ENCODE measurements at regions not wholly inside any gene's neighbourhood (a gene's known extent, or its start where the extent isn't known, plus 50 kb on each side); places are given as distances from the start of the nearest gene placed in this dataset.

DNA sequence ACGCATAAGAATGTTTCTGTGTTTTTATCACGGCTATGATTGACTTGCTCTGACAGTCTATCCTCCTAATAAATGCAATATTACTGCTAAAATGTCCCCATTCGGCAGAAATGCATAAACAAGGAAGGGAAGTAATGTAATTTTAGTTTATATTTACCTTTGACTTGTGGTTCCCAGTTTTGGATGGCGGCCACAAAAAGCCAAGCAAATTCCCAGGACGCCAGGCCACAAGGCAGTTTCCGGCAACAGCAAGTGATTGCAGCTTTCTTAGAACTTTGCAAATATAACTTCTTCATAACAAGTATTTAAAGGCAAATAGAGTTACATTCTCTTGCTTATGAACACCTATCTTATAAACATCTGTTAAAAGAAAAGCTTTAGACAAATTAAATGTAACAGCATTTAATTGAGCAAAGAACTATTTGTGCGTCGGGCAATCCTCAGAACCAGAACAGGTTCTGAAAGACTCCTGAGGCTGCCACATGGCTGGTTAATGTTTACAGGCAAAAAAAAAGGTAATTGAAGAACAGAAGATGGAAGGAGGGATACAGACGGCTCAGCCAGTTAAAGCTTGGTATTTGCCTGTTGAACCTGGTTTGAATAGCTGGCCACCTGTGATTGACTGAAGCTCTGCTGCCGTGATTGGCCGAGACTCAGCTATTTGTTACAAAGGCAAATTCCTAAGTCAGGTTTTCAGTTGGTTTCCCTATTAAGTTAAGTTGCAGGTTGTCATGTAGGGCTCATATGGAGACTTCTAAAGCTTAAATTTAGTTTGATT is 80.8 kb downstream of the C21orf91 start:
- TF ChIP-seq, protein P1, sequence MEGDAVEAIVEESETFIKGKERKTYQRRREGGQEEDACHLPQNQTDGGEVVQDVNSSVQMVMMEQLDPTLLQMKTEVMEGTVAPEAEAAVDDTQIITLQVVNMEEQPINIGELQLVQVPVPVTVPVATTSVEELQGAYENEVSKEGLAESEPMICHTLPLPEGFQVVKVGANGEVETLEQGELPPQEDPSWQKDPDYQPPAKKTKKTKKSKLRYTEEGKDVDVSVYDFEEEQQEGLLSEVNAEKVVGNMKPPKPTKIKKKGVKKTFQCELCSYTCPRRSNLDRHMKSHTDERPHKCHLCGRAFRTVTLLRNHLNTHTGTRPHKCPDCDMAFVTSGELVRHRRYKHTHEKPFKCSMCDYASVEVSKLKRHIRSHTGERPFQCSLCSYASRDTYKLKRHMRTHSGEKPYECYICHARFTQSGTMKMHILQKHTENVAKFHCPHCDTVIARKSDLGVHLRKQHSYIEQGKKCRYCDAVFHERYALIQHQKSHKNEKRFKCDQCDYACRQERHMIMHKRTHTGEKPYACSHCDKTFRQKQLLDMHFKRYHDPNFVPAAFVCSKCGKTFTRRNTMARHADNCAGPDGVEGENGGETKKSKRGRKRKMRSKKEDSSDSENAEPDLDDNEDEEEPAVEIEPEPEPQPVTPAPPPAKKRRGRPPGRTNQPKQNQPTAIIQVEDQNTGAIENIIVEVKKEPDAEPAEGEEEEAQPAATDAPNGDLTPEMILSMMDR (conservative IDR thresholded peaks at IDR 0.05; ENCODE audit: control insufficient read depth, insufficient read depth, low read depth, low read length), result no peak
- DNase-seq (ENCODE audit: low read depth), result no peak
- no peak overlapping the region for H3K4me3 ChIP-seq (ENCODE audit: control insufficient read depth, low read depth, low read length)

DNA sequence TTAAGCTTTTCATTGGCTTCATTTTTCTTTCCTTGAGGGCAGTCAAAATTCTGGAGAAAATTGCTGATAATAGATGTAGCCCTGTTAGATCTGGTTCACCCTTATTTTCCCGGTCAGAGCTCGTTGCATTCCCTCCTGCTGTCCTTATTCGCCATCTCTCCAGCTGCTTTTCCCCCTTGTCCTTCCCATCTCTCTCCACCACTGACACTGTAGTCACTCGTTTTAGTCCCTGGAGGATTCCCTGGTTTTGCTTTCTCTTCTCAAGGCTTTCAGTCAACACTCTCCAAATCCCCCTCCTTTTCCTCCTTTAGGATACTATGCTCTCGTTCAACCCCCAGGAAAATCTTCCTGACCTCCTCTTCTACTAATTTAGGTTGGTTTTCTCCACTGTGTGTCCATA is 83.1 kb downstream of the C21orf91 start:
- no peak for DNase-seq (ENCODE audit: low read depth)
- TF ChIP-seq, protein P1 (conservative IDR thresholded peaks at IDR 0.05; ENCODE audit: control insufficient read depth, insufficient read depth, low read depth, low read length), result no peak
- no peak overlapping the region for H3K4me3 ChIP-seq (ENCODE audit: control insufficient read depth, low read depth, low read length)

DNA sequence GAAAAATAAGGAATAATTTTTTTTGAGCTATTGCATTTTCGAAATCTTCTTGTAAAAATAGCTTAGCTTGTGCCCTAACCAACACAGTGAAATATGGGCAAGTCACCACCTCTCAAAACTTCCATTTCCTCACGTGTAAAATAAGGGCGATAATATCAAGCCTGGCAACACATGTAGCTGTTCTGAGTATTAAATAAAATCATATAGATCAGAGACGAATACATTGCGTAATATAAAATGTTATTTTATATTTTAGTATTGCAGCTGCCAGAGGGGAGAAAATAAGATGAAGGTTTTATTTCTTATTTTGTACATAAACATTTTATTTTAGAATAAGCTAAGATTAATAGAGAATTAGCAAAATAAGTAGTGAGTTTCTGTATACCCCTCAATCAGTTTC is 85.9 kb downstream of the C21orf91 start:
- no peak for DNase-seq (ENCODE audit: low read depth)
- no peak overlapping the region for H3K4me3 ChIP-seq (ENCODE audit: control insufficient read depth, low read depth, low read length)
- TF ChIP-seq, protein P1 (conservative IDR thresholded peaks at IDR 0.05; ENCODE audit: control insufficient read depth, insufficient read depth, low read depth, low read length), result no peak

DNA sequence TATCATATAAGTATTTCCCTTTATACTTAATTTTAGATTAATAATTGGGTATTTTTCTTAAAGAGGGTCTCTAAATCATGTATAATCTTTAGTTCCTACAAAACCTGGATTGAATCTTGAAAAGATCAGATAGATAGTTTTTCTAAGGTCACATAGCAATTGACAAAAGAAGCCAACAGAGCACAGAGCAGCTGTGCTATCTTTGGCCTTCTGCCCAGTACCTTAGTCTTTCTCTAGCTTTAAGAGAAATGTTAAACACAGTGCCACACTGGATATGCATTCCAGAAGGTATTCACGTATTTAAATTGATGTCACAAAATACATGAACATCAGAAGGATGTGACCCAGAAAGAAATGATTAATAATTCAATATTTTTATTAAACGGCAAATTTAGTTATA is 86.8 kb downstream of the C21orf91 start:
- H3K4me3 ChIP-seq (ENCODE audit: control insufficient read depth, low read depth, low read length), result no peak overlapping the region
- TF ChIP-seq, protein P1 (conservative IDR thresholded peaks at IDR 0.05; ENCODE audit: control insufficient read depth, insufficient read depth, low read depth, low read length), result no peak
- peak; percentile 7 for DNase-seq (ENCODE audit: low read depth)

DNA sequence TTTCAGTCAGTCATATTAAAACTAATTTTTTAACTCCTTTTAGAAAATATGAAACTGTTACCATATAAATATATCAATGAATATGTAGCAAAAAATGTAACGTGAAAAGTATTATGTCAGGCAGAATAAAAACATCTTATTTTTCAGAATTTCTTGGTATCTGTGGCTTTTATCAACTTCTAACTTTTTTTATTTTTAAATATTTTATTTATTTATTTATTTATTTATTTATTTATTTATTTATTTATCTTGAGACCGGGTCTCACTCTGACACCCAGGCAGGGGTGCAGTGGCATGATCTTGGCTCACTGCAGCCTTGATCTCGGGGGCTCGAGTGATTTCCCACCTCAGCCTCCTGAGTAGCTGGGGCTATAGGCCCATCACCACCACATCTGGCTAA is 87.6 kb downstream of the C21orf91 start:
- DNase-seq (ENCODE audit: low read depth), result no peak
- TF ChIP-seq, protein P1 (conservative IDR thresholded peaks at IDR 0.05; ENCODE audit: control insufficient read depth, insufficient read depth, low read depth, low read length), result no peak
- no peak overlapping the region for H3K4me3 ChIP-seq (ENCODE audit: control insufficient read depth, low read depth, low read length)

DNA sequence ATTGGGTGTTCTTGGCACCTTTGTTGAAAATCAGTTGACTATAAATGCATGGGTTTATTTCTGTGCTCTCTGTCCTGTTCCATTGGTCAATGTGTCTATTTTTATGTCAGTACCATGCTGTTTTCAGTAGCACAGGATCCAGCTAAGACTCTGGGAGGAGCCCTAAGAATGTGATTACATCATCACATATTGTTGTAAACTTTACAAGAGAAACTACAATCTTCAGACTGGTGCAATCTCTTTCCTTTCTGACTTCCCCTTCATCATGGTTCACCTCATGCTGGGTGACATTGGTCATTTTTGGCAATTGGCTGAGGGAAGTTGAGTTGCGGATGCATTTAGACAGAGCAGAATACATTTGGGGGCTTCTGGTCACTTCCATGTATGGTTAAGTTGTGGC is 88.4 kb downstream of the C21orf91 start:
- H3K4me3 ChIP-seq (ENCODE audit: control insufficient read depth, low read depth, low read length), result no peak overlapping the region
- no peak for DNase-seq (ENCODE audit: low read depth)

More for the DNA sequence above, 88.4 kb downstream of the C21orf91 start:
- TF ChIP-seq, protein P1 (conservative IDR thresholded peaks at IDR 0.05; ENCODE audit: control insufficient read depth, insufficient read depth, low read depth, low read length), result no peak

Data from fibroblast of mammary gland (primary cell).